ENCODE measurements at regions not wholly inside any gene's neighbourhood (a gene's known extent, or its start where the extent isn't known, plus 50 kb on each side); places are given as distances from the start of the nearest gene placed in this dataset.

DNA sequence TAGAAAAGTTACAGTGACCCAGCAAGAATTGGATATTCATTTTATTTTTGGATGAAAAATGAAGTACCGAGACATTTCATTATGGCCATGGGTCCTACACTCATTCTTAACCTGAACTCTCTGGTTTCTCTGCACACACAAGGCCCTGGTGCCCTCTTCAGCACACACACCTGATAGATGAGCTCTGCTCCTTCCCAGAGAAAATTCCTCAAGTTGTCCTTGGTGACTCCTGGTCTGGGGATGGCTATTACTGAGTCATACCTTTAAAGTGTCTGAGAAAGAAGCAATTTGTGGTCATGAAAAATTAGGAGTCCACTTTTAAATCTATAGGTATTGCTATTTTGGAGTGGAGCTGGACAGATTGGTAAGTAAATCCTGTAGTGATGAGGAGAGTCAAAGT lies 311.5 kb downstream of the CDH2 start:
- no peak for TF ChIP-seq POLR2A (IDR thresholded peaks at IDR 0.05)
- TF ChIP-seq, protein P1, sequence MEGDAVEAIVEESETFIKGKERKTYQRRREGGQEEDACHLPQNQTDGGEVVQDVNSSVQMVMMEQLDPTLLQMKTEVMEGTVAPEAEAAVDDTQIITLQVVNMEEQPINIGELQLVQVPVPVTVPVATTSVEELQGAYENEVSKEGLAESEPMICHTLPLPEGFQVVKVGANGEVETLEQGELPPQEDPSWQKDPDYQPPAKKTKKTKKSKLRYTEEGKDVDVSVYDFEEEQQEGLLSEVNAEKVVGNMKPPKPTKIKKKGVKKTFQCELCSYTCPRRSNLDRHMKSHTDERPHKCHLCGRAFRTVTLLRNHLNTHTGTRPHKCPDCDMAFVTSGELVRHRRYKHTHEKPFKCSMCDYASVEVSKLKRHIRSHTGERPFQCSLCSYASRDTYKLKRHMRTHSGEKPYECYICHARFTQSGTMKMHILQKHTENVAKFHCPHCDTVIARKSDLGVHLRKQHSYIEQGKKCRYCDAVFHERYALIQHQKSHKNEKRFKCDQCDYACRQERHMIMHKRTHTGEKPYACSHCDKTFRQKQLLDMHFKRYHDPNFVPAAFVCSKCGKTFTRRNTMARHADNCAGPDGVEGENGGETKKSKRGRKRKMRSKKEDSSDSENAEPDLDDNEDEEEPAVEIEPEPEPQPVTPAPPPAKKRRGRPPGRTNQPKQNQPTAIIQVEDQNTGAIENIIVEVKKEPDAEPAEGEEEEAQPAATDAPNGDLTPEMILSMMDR (IDR thresholded peaks at IDR 0.05), result no peak

Measured in uterus (tissue), 2 donors.